ENCODE measurements at regions not wholly inside any gene's neighbourhood (a gene's known extent, or its start where the extent isn't known, plus 50 kb on each side); places are given as distances from the start of the nearest gene placed in this dataset.

- H3K4me3 ChIP-seq (ENCODE audit: low read length) = no peak overlapping the region
- no peak for DNase-seq (ENCODE audit: low read depth, low spot score)
These were observed 97.3 kb upstream of the RTL1 start for GRCh38 chr14:101000711-101001250.

- no peak for DNase-seq (ENCODE audit: low read depth, low spot score)
These were observed 98.0 kb upstream of the RTL1 start for GRCh38 chr14:101001311-101002069.

GRCh38 chr14:101002738-101003137 is 99.2 kb upstream of the RTL1 start:
- DNase-seq (ENCODE audit: low read depth, low spot score) = no peak
- no peak overlapping the region for H3K4me3 ChIP-seq (ENCODE audit: low read length)

More at GRCh38 chr14:101001311-101002069, 98.0 kb upstream of the RTL1 start:
- H3K4me3 ChIP-seq (ENCODE audit: low read length) = no peak overlapping the region

DNA sequence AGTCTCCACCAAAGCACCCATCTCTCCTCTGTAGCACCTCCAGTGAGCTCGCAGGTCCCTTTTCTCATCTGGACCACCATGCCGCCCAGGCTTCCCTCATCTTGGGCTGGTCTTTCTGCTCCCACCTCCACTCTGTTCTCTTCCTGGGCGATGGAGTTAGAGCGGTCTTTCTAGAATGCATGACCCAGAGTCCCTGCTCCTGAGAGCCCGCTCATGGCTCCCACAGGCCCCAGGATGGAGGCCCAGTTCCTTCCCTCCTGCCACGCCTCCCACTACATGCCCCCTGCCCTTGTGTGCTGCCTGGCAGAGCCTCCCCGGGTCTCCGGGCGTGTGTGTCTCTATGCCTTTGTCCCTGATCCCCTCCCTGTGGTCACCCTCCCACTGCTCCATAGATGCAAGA is 100.7 kb upstream of the RTL1 start:
- H3K4me3 ChIP-seq (ENCODE audit: low read length) = no peak overlapping the region
- no peak for DNase-seq (ENCODE audit: low read depth, low spot score)

GRCh38 chr14:101004954-101005353 is 101.4 kb upstream of the RTL1 start:
- DNase-seq (ENCODE audit: low read depth, low spot score) = no peak
- no peak overlapping the region for H3K4me3 ChIP-seq (ENCODE audit: low read length)

DNA sequence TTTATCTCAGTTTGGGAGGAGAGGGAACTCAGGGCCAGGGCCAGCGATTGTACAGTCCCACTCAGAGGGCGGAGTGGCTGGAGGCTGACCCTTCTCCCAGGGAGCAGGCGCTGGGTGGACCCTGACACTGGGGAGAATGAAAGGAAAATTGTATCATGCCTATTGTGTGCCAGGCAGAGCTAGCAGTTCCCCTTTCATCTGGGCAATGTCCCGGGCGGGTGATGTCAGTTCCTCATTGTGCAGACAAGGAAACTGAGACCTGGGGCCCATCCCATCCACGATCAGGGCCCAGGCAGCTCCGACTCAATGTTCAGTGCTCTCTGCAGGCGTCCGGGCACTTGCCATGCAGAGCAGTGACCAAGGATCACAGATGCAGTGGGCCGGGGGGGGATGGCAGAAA is 101.9 kb upstream of the RTL1 start:
- no peak overlapping the region for H3K4me3 ChIP-seq (ENCODE audit: low read length)
- DNase-seq (ENCODE audit: low read depth, low spot score) = no peak

DNA sequence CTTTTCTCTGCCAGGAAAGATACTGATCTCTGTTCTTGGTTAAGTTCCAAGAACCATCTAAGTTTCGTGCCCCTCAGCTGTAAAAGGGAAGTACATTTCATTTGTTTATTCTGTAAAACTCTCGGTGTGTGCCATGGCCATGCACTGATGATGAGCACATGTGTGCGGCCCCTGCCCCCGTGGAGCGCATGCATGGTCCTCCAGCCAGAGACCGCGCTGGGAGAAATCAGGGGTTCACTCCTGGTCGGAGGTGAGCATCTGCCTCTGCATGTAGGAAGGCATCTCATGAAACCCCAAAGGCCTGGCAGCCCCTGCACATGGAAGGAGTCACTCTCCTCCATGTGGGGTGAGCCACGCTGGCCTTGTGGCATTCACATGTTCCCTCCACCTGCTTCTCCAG is 102.5 kb upstream of the RTL1 start:
- no peak for DNase-seq (ENCODE audit: low read depth, low spot score)
- H3K4me3 ChIP-seq (ENCODE audit: low read length) = no peak overlapping the region

DNA sequence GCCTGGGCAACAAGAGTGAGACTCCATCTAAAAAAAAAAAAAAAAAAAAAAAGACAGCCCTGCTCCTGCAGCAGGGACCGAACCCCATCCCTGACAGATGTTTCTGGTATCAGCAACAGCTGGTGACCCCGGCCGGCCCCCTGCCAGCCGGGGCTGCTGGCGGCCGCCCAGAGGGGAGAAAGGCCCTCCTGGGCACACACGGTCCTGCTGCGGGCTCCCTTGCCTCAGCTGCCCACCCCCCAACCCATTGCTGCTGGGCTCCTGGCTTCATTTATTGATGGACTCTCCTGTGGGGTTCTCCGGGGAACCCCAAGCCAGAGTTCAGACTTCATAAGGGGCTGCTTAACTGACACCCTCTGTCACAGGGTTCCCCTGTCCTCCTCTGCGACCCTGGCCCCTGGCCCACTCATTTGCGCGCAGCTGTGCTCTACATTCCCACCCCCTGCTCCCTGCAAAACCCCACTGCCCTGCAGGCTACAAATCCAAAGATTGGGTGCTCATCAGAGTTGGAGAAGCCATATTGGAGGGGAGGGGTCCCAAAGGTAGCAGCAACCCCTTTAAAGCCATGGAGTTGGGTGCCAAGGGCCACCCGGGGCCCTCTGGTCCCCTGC is 103.6 kb upstream of the RTL1 start:
- no peak for DNase-seq (ENCODE audit: low read depth, low spot score)
- H3K4me3 ChIP-seq (ENCODE audit: low read length) = no peak overlapping the region

DNA sequence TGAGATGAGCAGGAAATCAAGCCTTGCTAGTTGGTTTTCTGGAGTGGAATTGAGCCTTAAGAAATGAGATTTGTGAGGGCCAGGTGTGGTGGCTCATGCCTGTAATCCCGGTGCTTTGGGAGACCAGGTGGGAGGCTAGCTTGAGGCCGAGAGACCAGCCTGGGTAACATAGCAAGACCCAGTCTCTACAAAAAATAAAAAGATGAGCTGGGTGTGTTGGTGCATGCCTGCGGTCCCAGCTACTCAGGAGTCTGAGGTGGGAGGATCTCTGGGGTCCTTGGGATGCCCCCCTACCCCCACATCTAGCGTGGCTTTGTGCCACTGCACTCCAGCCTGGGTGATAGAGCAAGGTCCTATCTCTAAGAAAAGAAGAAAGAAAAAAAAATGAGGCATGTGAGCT is 104.2 kb upstream of the RTL1 start:
- no peak for DNase-seq (ENCODE audit: low read depth, low spot score)
- no peak overlapping the region for H3K4me3 ChIP-seq (ENCODE audit: low read length)

GRCh38 chr14:101008196-101008595 is 104.7 kb upstream of the RTL1 start:
- no peak overlapping the region for H3K4me3 ChIP-seq (ENCODE audit: low read length)
- DNase-seq (ENCODE audit: low read depth, low spot score) = no peak

GRCh38 chr14:101008631-101009336 is 105.3 kb upstream of the RTL1 start:
- no peak for DNase-seq (ENCODE audit: low read depth, low spot score)
- H3K4me3 ChIP-seq (ENCODE audit: low read length) = no peak overlapping the region

GRCh38 chr14:101009531-101009930 is 106.0 kb upstream of the RTL1 start:
- no peak overlapping the region for H3K4me3 ChIP-seq (ENCODE audit: low read length)
- DNase-seq (ENCODE audit: low read depth, low spot score) = no peak

GRCh38 chr14:101010293-101010692 is 106.8 kb upstream of the RTL1 start:
- no peak for DNase-seq (ENCODE audit: low read depth, low spot score)
- H3K4me3 ChIP-seq (ENCODE audit: low read length) = no peak overlapping the region

- DNase-seq (ENCODE audit: low read depth, low spot score) = no peak
These were observed 107.3 kb upstream of the RTL1 start for GRCh38 chr14:101010835-101011234.

DNA sequence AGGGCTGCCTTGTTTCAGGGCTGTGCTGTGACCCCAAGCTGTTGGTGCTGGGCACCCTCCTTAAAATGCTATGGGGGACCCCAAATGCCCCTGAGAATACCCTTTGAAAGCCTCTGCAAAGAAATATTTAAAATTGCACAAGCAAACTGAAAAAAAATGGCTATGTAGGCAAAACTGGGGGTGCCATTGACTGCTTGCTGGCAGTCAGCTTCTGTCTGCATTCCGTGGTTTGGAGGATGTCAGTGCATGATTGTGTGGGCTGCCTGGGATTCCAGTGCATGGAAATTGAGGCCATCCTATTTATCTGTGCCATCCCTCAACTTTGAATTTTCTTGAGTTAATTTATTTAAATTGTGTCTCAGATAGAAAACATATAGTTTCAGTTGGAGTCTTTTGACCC is 113.7 kb upstream of the RTL1 start:
- DNase-seq (ENCODE audit: low read depth, low spot score) = no peak
- no peak overlapping the region for H3K4me3 ChIP-seq (ENCODE audit: low read length)

More at GRCh38 chr14:101010835-101011234, 107.3 kb upstream of the RTL1 start:
- no peak overlapping the region for H3K4me3 ChIP-seq (ENCODE audit: low read length)

DNA sequence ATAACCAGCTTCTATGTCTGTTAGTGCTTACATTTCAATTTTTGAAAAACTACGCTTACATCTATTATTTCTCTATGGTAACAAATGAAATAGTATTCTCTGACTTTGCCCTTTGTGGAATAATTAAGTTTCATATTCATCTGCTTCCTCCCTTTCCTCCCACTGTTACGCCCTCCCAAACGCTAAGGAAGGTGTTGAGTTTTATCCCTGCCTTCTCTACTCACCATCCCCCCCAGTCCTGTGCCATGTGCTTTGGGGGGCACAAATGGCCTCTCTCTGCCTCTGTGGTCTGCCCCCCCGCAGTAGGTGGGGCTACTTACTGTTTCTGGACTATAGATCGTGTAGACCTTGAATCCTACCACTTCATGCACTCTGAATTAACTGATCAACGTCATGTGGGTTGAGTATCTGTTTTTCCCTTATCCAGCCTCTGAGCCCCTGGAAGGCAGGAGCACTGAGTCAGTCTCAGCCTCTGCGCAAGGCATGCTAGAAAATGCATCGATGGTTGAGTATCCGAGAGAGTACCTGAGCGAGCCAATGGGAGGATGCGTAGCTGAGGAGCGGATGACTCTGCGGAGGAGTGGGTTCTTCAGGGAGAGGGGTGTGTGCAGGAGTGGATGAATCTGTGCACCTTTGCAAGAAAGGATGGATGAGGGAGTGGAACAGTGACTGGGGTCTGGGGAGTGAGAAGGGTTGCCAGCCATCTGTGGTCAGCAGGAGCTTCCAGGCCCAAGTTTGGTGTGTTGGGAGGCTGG is 114.5 kb upstream of the RTL1 start:
- no peak for DNase-seq (ENCODE audit: low read depth, low spot score)
- no peak overlapping the region for H3K4me3 ChIP-seq (ENCODE audit: low read length)

DNA sequence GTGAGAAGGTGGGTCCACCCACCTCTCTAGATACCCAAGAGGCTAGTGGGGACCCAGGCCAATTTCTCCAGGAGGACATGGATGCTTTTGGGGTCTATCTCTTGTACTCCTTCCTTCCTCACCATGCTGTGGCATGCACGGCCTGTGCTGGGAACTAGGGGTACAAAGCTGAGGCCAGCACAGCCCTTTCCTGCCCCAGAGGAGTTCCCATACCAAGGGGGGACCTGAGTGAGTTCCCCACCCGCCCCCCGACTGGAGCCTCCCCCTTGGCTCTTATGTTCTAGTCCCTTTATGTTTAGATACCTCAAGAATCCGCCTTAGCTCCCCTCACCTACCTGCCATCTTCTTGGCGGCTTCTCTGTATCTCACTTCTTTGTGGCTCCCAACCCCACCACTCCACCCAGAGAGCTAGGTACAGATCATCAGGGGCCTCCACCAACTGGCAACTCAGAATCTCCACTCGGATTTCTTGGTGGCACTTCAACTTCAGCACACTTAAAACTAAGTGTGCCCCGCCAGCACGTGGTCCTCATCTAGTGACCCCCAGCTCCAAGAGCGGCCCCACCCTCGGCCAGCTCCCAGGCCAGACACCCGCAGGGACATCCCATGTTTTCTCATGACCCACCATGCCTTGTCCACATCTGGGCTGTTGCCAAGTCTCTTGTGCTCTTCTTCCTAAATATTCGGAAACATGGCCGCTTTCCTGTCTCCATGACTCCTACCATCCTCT is 115.2 kb upstream of the RTL1 start:
- DNase-seq (ENCODE audit: low read depth, low spot score) = no peak

GRCh38 chr14:101019541-101019940 is 116.0 kb upstream of the RTL1 start:
- no peak overlapping the region for H3K4me3 ChIP-seq (ENCODE audit: low read length)
- no peak for DNase-seq (ENCODE audit: low read depth, low spot score)

More for the DNA sequence above, 115.2 kb upstream of the RTL1 start:
- no peak overlapping the region for H3K4me3 ChIP-seq (ENCODE audit: low read length)
